ENCODE measurements at regions not wholly inside any gene's neighbourhood (a gene's known extent, or its start where the extent isn't known, plus 50 kb on each side); places are given as distances from the start of the nearest gene placed in this dataset.

DNA sequence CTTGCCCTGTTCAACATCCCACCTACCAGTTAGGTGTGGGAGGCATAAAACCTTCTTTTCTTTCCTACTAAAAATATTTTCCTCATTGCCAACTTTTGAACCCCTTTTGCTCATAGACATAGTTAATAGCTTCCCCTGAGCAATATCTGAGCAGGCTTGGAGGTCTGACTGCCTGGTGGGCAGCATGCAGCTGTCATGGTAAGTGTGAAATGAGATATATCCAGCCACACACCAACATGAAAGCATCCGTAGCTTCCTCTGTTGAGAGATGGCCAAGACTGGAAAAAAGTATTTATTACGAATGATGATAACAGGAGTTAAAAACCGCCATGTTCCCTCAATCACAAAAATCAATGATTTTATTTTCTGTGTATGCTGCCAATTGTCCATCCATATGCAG lies 190.1 kb downstream of the TMEM38B start:
- Histone ChIP-seq H2AFZ (replicated peaks) (no peak overlapping the region), H3K9ac (no peak overlapping the region), H3K4me1 (peaks cover 3% of the 10 kb centered on the region), H3K36me3 (no peaks in the 10 kb centered on the region), H4K20me1 (ENCODE audit: low read depth) (no peaks in the 10 kb centered on the region), H3K4me2 (no peak overlapping the region), H3K9me3 (ENCODE audit: low read depth) (no peaks in the 10 kb centered on the region), H3K27me3 (no peaks in the 10 kb centered on the region), H3K27ac (no peak overlapping the region), H3F3A (ENCODE audit: low read depth) (no peaks in the 10 kb centered on the region), H3K79me2 (ENCODE audit: low read depth) (no peaks in the 10 kb centered on the region), H3K4me3 (no peak overlapping the region)
- Mint-ChIP-seq H3K36me3 (no peaks in the 10 kb centered on the region), H3K27ac (no peak overlapping the region), H3K27me3 (ENCODE audit: insufficient read depth, low read depth) (no peaks in the 10 kb centered on the region), H3K9me3 (no peaks in the 10 kb centered on the region), H3K4me3 (no peak overlapping the region), H3K4me1 (peaks cover 5% of the 10 kb centered on the region)
- DNase-seq (ENCODE audit: low spot score), result no peak
- TF ChIP-seq EZH2phosphoT487 (IDR thresholded peaks at IDR 0.05) (no peak), EZH2 (IDR thresholded peaks at IDR 0.05) (no peak)
- TF ChIP-seq, protein P1, sequence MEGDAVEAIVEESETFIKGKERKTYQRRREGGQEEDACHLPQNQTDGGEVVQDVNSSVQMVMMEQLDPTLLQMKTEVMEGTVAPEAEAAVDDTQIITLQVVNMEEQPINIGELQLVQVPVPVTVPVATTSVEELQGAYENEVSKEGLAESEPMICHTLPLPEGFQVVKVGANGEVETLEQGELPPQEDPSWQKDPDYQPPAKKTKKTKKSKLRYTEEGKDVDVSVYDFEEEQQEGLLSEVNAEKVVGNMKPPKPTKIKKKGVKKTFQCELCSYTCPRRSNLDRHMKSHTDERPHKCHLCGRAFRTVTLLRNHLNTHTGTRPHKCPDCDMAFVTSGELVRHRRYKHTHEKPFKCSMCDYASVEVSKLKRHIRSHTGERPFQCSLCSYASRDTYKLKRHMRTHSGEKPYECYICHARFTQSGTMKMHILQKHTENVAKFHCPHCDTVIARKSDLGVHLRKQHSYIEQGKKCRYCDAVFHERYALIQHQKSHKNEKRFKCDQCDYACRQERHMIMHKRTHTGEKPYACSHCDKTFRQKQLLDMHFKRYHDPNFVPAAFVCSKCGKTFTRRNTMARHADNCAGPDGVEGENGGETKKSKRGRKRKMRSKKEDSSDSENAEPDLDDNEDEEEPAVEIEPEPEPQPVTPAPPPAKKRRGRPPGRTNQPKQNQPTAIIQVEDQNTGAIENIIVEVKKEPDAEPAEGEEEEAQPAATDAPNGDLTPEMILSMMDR (IDR thresholded peaks at IDR 0.05), result no peak

GRCh38 chr9:105886136-105886535 lies 191.8 kb downstream of the TMEM38B start:
- Mint-ChIP-seq H3K9me3 (no peaks in the 10 kb centered on the region), H3K36me3 (no peaks in the 10 kb centered on the region), H3K27ac (no peak overlapping the region), H3K27me3 (ENCODE audit: insufficient read depth, low read depth) (no peaks in the 10 kb centered on the region), H3K4me1 (peaks cover 8% of the 10 kb centered on the region), H3K4me3 (no peak overlapping the region)
- no peak overlapping the region for H3K27ac ChIP-seq
- DNase-seq (ENCODE audit: low spot score), result no peak
- no peaks in the 10 kb centered on the region for H3K79me2 ChIP-seq (ENCODE audit: low read depth)
- no peaks in the 10 kb centered on the region for H3F3A ChIP-seq (ENCODE audit: low read depth)
- no peaks in the 10 kb centered on the region for H4K20me1 ChIP-seq (ENCODE audit: low read depth)
- peak overlapping the region; percentile 7 for H2AFZ ChIP-seq (replicated peaks)
- H3K9ac ChIP-seq, result no peak overlapping the region
- H3K36me3 ChIP-seq, result no peaks in the 10 kb centered on the region
- TF ChIP-seq EZH2 (IDR thresholded peaks at IDR 0.05), result no peak
- TF ChIP-seq, protein P1 (IDR thresholded peaks at IDR 0.05), result no peak
- TF ChIP-seq EZH2phosphoT487 (IDR thresholded peaks at IDR 0.05), result no peak
- no peak overlapping the region for H3K4me3 ChIP-seq
- no peaks in the 10 kb centered on the region for H3K9me3 ChIP-seq (ENCODE audit: low read depth)
- H3K27me3 ChIP-seq, result no peaks in the 10 kb centered on the region
- H3K4me2 ChIP-seq, result no peak overlapping the region
- peaks cover 3% of the 10 kb centered on the region for H3K4me1 ChIP-seq

DNA sequence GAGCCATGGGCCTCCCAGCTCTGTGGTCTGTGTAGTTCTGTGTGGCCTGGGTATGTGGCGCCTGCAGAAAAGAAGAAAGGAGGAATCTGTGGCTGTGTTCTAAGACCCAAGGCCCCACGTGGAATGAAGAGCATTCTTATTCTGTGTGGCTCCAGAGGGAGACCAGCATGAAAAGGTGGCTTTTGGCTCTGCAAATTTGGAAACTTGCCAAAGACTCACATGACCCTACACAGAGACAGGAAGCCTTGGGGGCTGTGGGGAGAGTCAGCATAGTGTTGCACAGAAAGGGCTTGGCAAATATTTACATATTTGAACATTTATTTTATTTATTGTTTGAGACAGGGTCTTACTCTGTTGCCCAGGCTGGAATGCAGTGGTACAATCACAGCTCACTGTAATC lies 193.3 kb downstream of the TMEM38B start:
- Mint-ChIP-seq H3K27me3 (ENCODE audit: insufficient read depth, low read depth) (no peaks in the 10 kb centered on the region), H3K4me3 (no peak overlapping the region), H3K27ac (no peak overlapping the region), H3K36me3 (no peaks in the 10 kb centered on the region), H3K4me1 (peaks cover 8% of the 10 kb centered on the region), H3K9me3 (no peaks in the 10 kb centered on the region)
- TF ChIP-seq EZH2 (IDR thresholded peaks at IDR 0.05) (no peak), EZH2phosphoT487 (IDR thresholded peaks at IDR 0.05) (no peak)
- TF ChIP-seq, protein P1 (IDR thresholded peaks at IDR 0.05), result no peak
- no peak for DNase-seq (ENCODE audit: low spot score)
- no peaks in the 10 kb centered on the region for H3K79me2 ChIP-seq (ENCODE audit: low read depth)
- H3K4me2 ChIP-seq, result no peak overlapping the region
- H4K20me1 ChIP-seq (ENCODE audit: low read depth), result no peaks in the 10 kb centered on the region
- no peak overlapping the region for H3K9ac ChIP-seq
- H3K36me3 ChIP-seq, result no peaks in the 10 kb centered on the region
- peaks cover 3% of the 10 kb centered on the region for H3K4me1 ChIP-seq
- no peaks in the 10 kb centered on the region for H3K27me3 ChIP-seq
- no peak overlapping the region for H3K4me3 ChIP-seq
- no peak overlapping the region for H3K27ac ChIP-seq
- no peaks in the 10 kb centered on the region for H3K9me3 ChIP-seq (ENCODE audit: low read depth)
- H2AFZ ChIP-seq (replicated peaks), result no peak overlapping the region
- no peaks in the 10 kb centered on the region for H3F3A ChIP-seq (ENCODE audit: low read depth)

All from neural progenitor cell (in vitro differentiated cells).